HG02938 (cell line): ENCODE measurements at regions not wholly inside any gene's neighbourhood (a gene's known extent, or its start where the extent isn't known, plus 50 kb on each side); places are given as distances from the start of the nearest gene placed in this dataset.

ENCODE experiments used
- ATAC-seq: cut with Tn5 transposase; IDR thresholded peaks from one replicate; pipeline ENCODE4 v1.9.1; 2021; ENCODE audit warnings: mild to moderate bottlenecking, moderate library complexity; ENCODE audit not compliant: unreplicated experiment

- ATAC-seq, result no peak
Observed at GRCh38 chr2:133837441-133838094, 269.3 kb upstream of the NCKAP5 start.

GRCh38 chr2:133838642-133839365, 270.5 kb upstream of the NCKAP5 start:
- ATAC-seq, result no peak

DNA sequence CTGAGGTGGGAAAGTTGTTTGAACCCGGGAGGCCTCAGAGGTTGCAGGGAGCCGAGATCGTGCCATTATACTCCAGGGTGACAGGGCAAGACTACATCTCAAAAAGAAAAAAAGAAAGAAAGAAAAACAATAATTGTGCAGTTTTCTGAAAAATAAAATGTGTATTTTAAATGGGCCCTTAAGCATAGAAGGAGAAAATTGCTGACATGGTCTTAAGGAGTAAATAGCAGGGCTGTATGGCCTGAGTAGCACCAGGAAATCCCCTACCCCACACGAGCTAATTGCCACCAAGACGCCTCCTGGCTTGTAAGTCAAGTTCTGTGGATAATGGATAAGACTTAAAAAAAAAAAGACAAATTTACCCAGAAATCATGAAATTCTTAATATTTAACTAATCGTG, 271.4 kb upstream of the NCKAP5 start:
- ATAC-seq, result no peak

DNA sequence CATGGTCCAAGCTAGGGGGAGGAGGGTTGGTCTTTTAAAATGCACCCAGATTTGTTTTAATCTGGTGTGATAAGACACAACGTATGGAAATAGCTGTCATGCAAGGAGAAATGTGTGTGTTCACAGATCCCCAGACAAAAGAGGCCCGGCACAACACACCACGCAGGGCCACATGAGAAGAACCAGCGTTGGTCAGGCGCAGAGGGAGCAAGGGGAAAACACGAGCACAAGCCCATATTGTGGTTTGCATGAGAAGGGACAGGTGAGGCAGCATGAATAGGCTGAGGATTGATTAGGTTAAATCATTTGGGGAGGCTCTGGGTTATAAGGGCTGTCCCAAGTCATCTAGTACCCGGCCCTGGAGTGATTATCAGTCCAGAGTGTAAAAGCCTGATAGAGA, 272.5 kb upstream of the NCKAP5 start:
- ATAC-seq, result no peak

DNA sequence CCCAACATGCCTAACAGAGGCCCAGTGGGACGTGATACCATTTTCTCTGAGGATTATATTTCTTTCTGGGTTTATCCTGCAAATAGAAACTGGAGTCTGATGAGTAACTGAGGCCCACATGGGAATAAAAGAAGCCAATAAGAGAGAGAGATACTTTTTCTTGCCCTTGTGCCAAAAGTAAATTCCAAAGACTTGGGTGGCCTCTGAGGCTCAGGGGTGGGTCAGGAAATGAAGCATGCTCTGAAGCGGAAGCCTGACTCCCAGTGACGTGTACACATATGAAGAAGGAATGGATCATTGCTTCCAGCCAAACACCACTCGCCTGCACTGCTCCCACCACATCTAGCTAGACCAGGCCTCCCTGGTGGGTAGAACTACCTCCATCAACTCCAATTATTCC, 273.6 kb upstream of the NCKAP5 start:
- ATAC-seq, result no peak

- ATAC-seq, result no peak
Observed at GRCh38 chr2:133842446-133842845, 274.2 kb upstream of the NCKAP5 start.

GRCh38 chr2:133843091-133843490, 274.8 kb upstream of the NCKAP5 start:
- no peak for ATAC-seq

DNA sequence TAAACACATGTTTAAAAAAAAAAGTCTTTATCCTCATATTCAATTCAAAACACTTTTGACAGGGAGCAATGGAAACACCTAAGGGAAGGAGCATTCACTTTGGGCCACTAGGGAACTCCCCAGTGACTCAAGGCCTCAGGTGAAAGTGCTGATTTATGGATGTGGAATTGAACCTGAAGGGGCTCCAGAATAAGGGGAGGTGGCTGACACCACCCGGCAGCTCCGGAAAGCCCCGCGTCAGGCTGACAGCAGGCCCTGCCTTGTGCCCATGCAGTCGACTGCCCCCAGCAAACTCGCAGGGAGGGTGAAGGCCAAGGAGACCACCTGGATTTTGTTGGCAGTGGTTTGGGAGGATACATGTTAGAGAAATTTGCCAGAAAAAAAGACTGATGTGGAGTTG, 275.3 kb upstream of the NCKAP5 start:
- ATAC-seq, result no peak

GRCh38 chr2:133844214-133844892, 276.1 kb upstream of the NCKAP5 start:
- ATAC-seq, result peak; percentile 76

GRCh38 chr2:133846476-133846875, 278.2 kb upstream of the NCKAP5 start:
- no peak for ATAC-seq

DNA sequence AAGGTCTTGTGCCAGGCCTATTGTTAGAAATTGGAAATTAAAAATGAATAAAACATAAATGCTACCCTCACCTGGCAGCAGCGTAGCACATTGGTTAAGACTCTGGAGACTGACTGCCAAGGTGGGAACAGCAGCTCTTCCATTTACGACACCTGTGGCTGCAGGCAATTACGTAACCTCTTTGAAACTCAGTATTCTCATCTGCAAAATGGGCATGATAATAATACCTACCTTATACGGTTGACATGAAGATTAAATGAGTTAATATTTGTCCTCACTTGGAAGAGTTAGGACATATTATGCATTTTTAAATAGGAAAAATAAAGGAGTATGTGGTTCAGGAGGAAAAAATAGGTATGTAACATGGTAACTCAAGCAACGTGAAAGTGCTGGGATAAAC, 279.3 kb upstream of the NCKAP5 start:
- no peak for ATAC-seq

- no peak for ATAC-seq
Observed at GRCh38 chr2:133848111-133848649, 279.9 kb upstream of the NCKAP5 start.

GRCh38 chr2:133849341-133849740, 281.1 kb upstream of the NCKAP5 start:
- ATAC-seq, result no peak

- ATAC-seq, result no peak
Observed at GRCh38 chr2:133854603-133855200, 286.4 kb upstream of the NCKAP5 start.

GRCh38 chr2:133855526-133855925, 287.3 kb upstream of the NCKAP5 start:
- ATAC-seq, result no peak

GRCh38 chr2:133856678-133857077, 288.4 kb upstream of the NCKAP5 start:
- no peak for ATAC-seq

DNA sequence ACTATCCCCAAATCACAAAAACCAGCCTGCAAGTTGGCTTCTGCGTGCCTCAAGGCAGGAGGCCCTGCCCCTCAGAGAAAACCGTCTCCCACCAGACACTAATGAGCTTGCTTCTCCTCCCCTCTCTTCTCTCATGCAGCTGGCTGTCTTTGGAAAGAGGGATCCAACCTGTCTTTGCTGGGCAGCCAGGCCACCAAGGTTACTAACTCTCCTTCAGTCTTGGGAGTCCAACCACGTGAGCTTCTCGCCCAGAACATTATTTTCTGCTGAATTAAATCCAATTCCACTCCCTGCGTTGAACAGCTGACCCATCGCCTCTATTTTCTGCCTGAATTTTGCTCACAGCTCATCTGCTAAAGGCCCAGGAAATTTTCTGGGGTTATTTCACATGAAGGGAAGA, 291.3 kb upstream of the NCKAP5 start:
- ATAC-seq, result no peak

DNA sequence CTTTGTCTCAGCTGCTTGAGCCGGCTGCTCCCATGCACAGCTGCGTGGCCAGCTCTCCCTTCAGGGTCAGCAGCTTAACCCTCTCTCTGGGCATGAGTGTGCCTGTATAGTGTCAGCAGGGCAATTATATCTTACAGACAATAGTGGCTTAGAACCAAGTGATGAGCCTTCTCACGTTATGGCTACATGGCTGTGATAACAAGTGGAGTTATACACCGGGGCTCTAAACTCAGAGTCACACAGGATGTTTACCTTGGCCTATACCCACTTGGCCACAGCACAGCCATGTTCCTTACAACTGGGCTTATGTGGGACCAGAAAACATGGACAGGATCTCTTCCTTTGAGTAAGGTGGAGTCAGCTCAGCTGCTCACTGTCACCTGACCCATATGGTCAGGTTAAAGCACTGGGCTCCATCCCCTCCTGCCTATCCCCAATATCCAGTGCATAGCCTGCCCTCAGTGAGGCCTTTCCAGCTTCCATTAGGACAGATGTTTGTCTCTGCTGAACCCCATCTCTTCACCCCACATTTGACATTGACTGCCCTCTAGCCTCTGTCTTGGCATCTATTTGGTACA, 294.2 kb upstream of the NCKAP5 start:
- ATAC-seq, result no peak

GRCh38 chr2:133863106-133863800, 295.0 kb upstream of the NCKAP5 start:
- no peak for ATAC-seq

GRCh38 chr2:133865141-133865540, 296.9 kb upstream of the NCKAP5 start:
- no peak for ATAC-seq

DNA sequence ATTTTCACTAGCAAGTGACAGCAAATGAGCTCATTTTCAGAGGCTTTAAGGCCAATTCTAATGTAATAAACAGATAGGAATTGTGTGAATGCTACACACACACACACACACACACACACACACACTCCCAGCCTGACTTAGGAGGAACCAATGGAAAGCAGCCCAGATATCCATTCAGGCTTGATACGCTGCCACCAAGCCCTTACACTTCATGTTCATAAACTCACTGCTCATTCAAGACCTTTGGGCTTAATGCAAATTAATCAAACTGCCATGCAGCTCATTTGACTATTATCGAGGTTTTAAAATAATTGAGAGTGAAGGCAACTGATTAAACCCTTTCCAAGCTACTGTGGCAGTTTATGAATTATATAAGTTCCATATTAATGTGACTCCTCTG, 298.9 kb upstream of the NCKAP5 start:
- no peak for ATAC-seq
